NCI-H226 (cell line): ENCODE measurements at regions not wholly inside any gene's neighbourhood (a gene's known extent, or its start where the extent isn't known, plus 50 kb on each side); places are given as distances from the start of the nearest gene placed in this dataset.
"Not testable (repeated sequence)": the region's sequence is repeated elsewhere in the genome, so short reads cannot be mapped to it uniquely, and the experiment has no call there.

Source experiments
- DNase-seq: peaks from one replicate; pipeline ENCODE4 v3.0.0-alpha.2; 2015

GRCh38 chr13:19123502-19123901 is 58.1 kb downstream of the TUBA3C start:
- DNase-seq = no peak

GRCh38 chr13:19117913-19118739 is 63.5 kb downstream of the TUBA3C start:
- no peak for DNase-seq

DNA sequence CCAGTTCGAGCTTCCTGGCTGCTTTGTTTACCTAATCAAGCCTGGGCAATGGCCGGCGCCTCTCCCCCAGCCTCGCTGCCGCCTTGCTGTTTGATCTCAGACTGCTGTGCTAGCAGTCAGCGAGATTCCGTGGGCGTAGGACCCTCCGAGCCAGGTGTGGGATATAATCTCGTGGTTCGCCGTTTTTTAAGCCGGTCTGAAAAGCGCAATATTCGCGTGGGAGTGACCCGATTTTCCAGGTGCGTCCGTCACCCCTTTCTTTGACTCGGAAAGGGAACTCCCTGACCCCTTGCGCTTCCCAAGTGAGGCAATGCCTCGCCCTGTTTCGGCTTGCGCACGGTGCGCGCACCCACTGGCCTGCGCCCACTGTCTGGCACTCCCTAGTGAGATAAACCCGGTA is 72.4 kb downstream of the TUBA3C start:
- DNase-seq = not testable (repeated sequence)

GRCh38 chr13:19103140-19103539 is 78.5 kb downstream of the TUBA3C start:
- no peak for DNase-seq

DNA sequence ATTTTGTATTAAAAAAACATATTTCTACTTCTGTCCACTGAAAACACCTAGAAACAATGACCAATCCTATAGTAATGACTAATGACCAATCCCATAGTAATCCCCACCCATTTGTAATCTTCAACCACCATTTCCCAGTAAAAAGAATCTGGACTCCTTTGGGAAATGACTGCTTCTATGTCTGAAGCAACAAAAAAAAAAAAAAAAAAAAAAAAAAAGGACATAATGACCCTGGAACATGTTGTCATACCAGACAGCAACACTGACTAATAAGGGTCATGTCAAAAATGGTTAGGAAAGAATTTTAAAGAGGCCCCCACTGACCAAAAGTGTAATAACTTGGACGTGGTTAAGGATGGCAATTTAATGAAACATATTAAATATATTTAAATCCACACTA is 88.3 kb downstream of the TUBA3C start:
- DNase-seq = no peak

- no peak for DNase-seq
These were observed 91.1 kb downstream of the TUBA3C start for GRCh38 chr13:19090495-19090894.

DNA sequence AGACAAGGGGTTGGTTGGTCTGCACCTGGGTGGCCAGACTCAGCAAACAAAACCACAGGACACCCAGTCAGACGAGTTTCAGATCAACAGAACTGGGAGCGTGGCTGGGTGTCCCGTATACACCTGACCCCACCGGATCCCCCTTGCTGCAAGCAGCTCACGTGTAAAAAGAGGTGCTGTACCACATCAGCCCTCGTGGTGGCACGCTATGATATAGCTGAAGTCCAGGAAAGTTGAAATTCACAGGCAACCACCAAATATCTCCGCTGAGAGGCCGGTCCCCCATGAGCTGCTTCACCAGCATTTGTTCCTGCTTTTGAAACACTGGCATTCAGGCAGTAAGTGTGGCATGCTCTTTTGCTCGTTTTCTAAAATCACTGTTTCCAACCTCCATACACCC is 92.3 kb downstream of the TUBA3C start:
- DNase-seq = no peak

GRCh38 chr13:19088416-19088815 is 93.2 kb downstream of the TUBA3C start:
- no peak for DNase-seq

DNA sequence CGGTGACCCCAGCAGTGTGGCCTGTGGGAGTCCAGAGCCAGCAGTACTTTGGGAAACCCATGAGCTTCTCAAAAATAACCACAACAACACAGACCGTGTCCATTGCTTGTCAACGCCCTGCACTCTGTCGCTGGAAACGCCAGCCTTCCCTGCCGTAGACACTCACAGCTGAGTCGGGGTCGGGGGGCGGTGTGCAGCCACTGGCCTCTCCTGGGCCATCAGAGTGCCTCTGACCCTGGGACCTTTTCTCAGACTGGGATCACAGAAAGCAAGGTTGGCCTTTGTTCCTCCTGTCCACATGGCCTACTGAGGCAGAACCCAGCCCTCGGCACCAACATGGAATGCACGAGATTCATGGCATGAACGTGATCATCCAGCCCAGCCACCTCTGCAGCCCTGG is 95.7 kb downstream of the TUBA3C start:
- no peak for DNase-seq

GRCh38 chr13:19085258-19085657 is 96.4 kb downstream of the TUBA3C start:
- no peak for DNase-seq

- DNase-seq = no peak
These were observed 98.3 kb downstream of the TUBA3C start for GRCh38 chr13:19083340-19083739.

DNA sequence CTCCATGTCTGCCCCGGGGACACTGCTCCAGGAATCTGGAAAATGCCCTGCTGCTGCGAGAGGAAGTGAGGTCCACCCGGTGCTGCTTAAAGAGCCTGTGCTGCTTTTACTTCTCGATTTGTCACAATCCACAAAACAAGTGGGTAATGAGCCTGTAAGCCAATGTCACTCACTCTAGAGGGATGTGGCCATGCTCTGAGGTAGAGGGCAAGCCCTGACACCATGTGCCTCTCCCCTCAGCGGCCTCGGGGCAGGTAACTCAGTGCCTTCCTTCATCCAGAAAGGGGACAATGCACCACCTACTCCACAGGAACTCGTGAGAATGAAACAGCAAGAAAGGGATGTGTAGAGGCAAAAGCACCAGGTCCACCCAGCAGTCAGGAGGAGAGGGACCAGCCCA is 106.2 kb downstream of the TUBA3C start:
- DNase-seq = no peak

DNA sequence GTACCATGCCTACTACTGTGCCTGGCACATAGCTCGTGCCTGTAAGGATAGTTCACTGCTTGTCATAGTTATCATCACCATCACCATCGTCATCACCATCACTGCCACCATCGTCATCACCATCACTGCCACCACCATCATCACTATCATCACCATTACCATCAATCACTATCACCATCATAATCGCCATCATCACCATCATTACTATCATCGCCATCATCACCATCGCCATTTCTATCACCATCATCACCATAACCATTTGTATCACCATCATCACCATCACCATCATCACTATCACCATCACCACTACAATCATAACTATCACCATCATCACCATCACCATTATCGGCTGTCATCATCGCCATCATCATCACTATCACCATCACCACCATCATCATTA is 107.1 kb downstream of the TUBA3C start:
- no peak for DNase-seq

- not testable (repeated sequence) for DNase-seq
These were observed 107.5 kb downstream of the TUBA3C start for GRCh38 chr13:19074106-19074505.

DNA sequence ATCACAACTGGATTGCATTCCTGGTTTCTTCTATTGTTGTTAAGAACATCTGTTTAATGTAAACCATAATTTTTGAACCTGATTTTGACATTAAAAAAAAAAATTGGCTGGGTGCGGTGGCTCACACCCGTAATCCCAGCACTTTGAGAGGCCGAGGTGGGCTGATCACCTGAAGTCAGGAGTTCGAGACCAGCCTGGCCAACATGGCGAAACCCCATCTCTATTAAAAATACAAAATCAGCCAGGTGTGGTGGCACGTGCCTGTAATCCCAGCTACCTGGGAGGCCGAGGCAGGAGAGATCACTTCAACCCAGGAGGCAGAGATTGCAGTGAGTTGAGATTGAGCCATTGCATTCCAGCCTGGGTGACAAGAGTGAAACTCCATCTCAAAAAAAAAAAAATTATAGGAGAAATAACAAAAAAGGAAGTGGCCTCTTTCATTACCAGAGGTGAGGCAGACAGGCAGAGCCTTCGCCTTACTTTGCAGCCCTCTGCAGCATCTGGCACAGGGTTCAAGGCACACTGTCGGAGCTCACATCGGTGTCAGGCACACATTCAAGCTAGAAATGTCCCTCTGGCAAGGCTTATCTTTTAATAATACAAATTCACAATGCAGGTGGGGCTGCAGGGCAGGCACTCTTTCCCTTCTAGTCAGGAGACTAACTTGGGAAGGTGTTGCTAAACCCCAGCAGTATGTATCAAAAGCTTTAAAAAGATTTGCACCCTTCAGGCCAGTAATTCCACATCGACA is 108.5 kb downstream of the TUBA3C start:
- not testable (repeated sequence) for DNase-seq

- no peak for DNase-seq
These were observed 109.1 kb downstream of the TUBA3C start for GRCh38 chr13:19072543-19072942.

DNA sequence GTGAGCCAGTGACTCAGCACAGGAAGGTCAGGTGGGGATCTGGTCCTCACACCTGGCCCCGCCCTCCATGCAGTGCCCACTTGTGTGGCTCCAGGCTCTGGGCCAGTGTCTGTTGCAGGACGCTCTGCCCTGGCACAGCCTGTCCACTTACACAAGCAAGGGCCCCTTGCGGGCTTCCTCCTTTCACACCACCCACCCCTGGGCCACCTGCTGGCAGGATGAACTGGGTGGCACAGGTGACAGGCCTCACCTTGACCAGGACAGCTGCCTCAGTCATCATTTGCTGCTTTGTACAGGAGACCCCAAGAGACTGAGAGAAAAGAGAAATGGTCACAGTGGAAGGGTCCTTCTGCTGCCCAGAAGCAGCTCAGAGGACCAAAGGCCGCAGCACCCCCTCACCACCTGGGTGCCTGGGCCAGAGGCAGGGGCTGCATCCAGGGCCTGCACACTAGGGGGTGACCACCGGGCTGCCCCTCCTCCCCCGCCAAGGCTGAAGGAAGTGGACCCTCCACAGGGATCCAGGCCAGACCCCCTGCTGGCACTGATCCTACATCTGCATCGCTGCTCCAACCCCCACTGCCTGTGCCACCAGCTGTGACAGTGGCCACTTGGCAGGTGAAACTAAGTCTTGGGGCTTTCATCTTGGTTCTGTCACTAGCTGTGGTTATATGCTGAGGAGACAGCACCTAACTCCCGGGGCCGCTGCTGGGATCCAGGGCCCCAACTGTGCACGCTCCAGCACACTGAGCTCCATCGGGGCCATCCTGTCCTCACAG is 110.3 kb downstream of the TUBA3C start:
- DNase-seq = no peak

GRCh38 chr13:19070398-19070735 is 111.3 kb downstream of the TUBA3C start:
- no peak for DNase-seq

- no peak for DNase-seq
These were observed 111.8 kb downstream of the TUBA3C start for GRCh38 chr13:19069684-19070397.

- DNase-seq = no peak
These were observed 112.9 kb downstream of the TUBA3C start for GRCh38 chr13:19068691-19069090.

DNA sequence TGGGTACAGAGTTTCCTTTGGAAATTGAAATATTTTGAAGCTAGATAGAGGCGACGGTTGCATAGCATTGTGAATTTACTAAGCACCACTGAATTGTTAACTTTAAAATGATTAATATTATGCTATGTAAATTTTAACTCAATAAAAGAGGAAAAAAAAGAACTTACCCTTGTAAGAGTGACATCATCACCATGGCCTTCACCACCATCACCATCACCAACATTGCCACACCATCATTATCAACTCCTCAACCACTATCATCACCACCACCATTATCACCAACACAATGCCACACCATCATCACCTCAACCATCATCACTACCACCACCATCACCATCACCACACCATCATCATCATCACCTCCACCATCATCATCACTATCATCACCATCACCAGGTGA is 113.9 kb downstream of the TUBA3C start:
- DNase-seq = no peak

- DNase-seq = no peak
These were observed 118.8 kb downstream of the TUBA3C start for GRCh38 chr13:19062801-19063200.
